GM23338 (cell line): ENCODE measurements at regions not wholly inside any gene's neighbourhood (a gene's known extent, or its start where the extent isn't known, plus 50 kb on each side); places are given as distances from the start of the nearest gene placed in this dataset.

Source experiments
- ATAC-seq: fragments of 200-7000 bp; cut with Tn5 transposase; 3 replicates; pipeline ENCODE4 v1.9.1; 2020
- DNase-seq: peaks from one replicate; pipeline ENCODE4 v3.0.0-alpha.2; 2015; ENCODE audit warnings: low spot score
- H2AFZ ChIP-seq: fragments of 200-600 bp; sonication (generic); 2 replicates; pipeline ENCODE4 v1.8.0; 2016; ENCODE audit warnings: antibody characterized with exemption, mild to moderate bottlenecking, moderate library complexity
- H3F3A ChIP-seq: fragments of 200-600 bp; sonication (generic); replicated peaks from 2 replicates; pipeline ENCODE4 v1.8.0; 2017; ENCODE audit warnings: antibody characterized with exemption, mixed run types, low read depth
- H3K27ac ChIP-seq: fragments of 200-600 bp; sonication (generic); 2 replicates; pipeline ENCODE4 v1.6.1; 2016; ENCODE audit warnings: low read depth
- H3K27me3 ChIP-seq: fragments of 200-600 bp; sonication (generic); 2 replicates; pipeline ENCODE4 v1.8.0; 2016; ENCODE audit warnings: mild to moderate bottlenecking, mixed run types, moderate library complexity; ENCODE audit not compliant: insufficient read depth
- H3K36me3 ChIP-seq: fragments of 200-600 bp; sonication (generic); 2 replicates; pipeline ENCODE4 v1.8.0; 2016; ENCODE audit warnings: mild to moderate bottlenecking; ENCODE audit not compliant: insufficient read depth
- H3K4me1 ChIP-seq: fragments of 200-600 bp; sonication (generic); 2 replicates; pipeline ENCODE4 v1.8.0; 2016; ENCODE audit warnings: mild to moderate bottlenecking, moderate library complexity; ENCODE audit not compliant: insufficient read depth
- H3K4me2 ChIP-seq: fragments of 200-600 bp; sonication (generic); 2 replicates; pipeline ENCODE4 v1.7.1; 2017; ENCODE audit warnings: mixed run types
- H3K4me3 ChIP-seq: fragments of 200-600 bp; sonication (generic); 2 replicates; pipeline ENCODE4 v1.6.1; 2016; ENCODE audit warnings: mixed run types
- H3K79me2 ChIP-seq: fragments of 200-600 bp; sonication (generic); replicated peaks from 2 replicates; pipeline ENCODE4 v1.8.0; 2017; ENCODE audit warnings: mild to moderate bottlenecking; ENCODE audit not compliant: insufficient read depth
- H3K9me2 ChIP-seq: fragments of 200-600 bp; sonication (generic); 2 replicates; pipeline ENCODE4 v1.8.0; 2017; ENCODE audit not compliant: insufficient read depth
- H4K20me1 ChIP-seq: fragments of 200-600 bp; sonication (generic); replicated peaks from 2 replicates; pipeline ENCODE4 v1.8.0; 2017; ENCODE audit warnings: mild to moderate bottlenecking; ENCODE audit not compliant: insufficient read depth
- H3K27ac Mint-ChIP-seq: 2 replicates; pipeline ENCODE4 v1.8.0; 2020; ENCODE audit warnings: inconsistent platforms, mild to moderate bottlenecking, moderate library complexity, mixed read lengths
- H3K27me3 Mint-ChIP-seq: 3 replicates; pipeline ENCODE4 v1.8.0; 2022; ENCODE audit warnings: low read depth, mild to moderate bottlenecking, moderate library complexity, mixed read lengths, inconsistent platforms; ENCODE audit not compliant: insufficient read depth, poor library complexity
- H3K36me3 Mint-ChIP-seq: 3 replicates; pipeline ENCODE4 v1.8.0; 2021; ENCODE audit warnings: low read depth, mild to moderate bottlenecking, inconsistent platforms, moderate library complexity, mixed read lengths
- H3K4me1 Mint-ChIP-seq: 3 replicates; pipeline ENCODE4 v1.8.0; 2020; ENCODE audit warnings: mild to moderate bottlenecking, inconsistent platforms, mixed read lengths
- H3K4me3 Mint-ChIP-seq: 3 replicates; pipeline ENCODE4 v1.8.0; 2021; ENCODE audit warnings: moderate library complexity, mild to moderate bottlenecking, inconsistent platforms, mixed read lengths
- H3K9me3 Mint-ChIP-seq: 3 replicates; pipeline ENCODE4 v1.8.0; 2020; ENCODE audit warnings: moderate library complexity, mild to moderate bottlenecking, inconsistent platforms, mixed read lengths
- CREB1 ChIP-seq: fragments of 250-450 bp; sonication (Bioruptor Pico); IDR thresholded peaks from 2 replicates; pipeline ENCODE4 v1.5.0; 2020; ENCODE audit warnings: low read depth, mild to moderate bottlenecking, moderate library complexity
- JUNB ChIP-seq: IDR thresholded peaks from one replicate; pipeline ENCODE4 v1.6.1; 2016; ENCODE audit warnings: antibody characterized with exemption; ENCODE audit not compliant: unreplicated experiment
- NANOG ChIP-seq: IDR thresholded peaks from 2 replicates; pipeline ENCODE4 v1.6.1; 2016; ENCODE audit warnings: antibody characterized with exemption, borderline replicate concordance
- STAT1 ChIP-seq: IDR thresholded peaks from one replicate; pipeline ENCODE4 v1.6.1; 2016; ENCODE audit warnings: antibody characterized with exemption; ENCODE audit not compliant: unreplicated experiment
- ZNF114 ChIP-seq: fragments of 250-450 bp; sonication (Bioruptor Pico); IDR thresholded peaks from 2 replicates; pipeline ENCODE4 v1.5.0; 2020; ENCODE audit warnings: mild to moderate bottlenecking, moderate library complexity
- ZNF331 ChIP-seq: fragments of 250-450 bp; sonication (Bioruptor Pico); IDR thresholded peaks from 2 replicates; pipeline ENCODE4 v1.5.0; 2020; ENCODE audit warnings: low read depth, mild to moderate bottlenecking, moderate library complexity
- TF ChIP-seq, protein P1 (sequence below): IDR thresholded peaks from 2 replicates; pipeline ENCODE4 v1.6.1; 2016; ENCODE audit warnings: antibody characterized with exemption
- TF ChIP-seq, protein P2 (sequence below): fragments of 250-450 bp; sonication (Bioruptor Pico); IDR thresholded peaks from 2 replicates; pipeline ENCODE4 v1.5.0; 2020; ENCODE audit warnings: mild to moderate bottlenecking, moderate library complexity
- TF ChIP-seq, protein P3 (sequence below), 2 experiments: fragments of 200-600 bp in 1 of 2; sonication (generic) in 1 of 2; conservative IDR thresholded peaks; 2 replicates each; pipeline versions ENCODE4 v1.5.1 to v1.6.1; 2016 to 2017; ENCODE audit warnings: antibody characterized with exemption in 2 of 2, low read depth in 2 of 2, mild to moderate bottlenecking in 2 of 2, moderate library complexity in 1 of 2
- TF ChIP-seq, protein P4 (sequence below): IDR thresholded peaks from one replicate; pipeline ENCODE4 v1.6.1; 2018; ENCODE audit warnings: antibody characterized with exemption; ENCODE audit not compliant: unreplicated experiment

DNA sequence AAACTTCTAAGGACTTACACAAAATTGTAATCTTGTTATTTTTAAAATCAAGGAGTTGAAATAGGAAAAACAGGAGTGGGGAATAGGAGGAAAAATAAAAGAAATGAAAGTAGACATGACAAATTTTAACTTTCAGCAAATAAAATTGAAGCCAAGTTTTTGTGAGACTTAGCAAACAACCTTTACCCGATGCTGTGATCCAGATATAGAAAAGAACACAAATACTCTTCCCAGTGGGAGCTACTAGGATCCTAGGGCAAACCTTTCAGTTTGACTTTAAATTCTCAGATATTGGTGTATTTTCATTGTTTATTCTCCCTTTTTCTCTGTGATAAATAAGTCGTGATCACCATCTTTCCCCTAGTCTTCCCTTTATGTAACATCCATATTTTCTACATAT is 968.7 kb upstream of the CITED2 start:
- DNase-seq (no peak), ATAC-seq (no peak)
- Mint-ChIP-seq H3K4me1 (no peaks in the 10 kb centered on the region), H3K9me3 (peaks cover 27% of the 10 kb centered on the region), H3K4me3 (no peak overlapping the region), H3K36me3 (peaks cover 9% of the 10 kb centered on the region), H3K27me3 (no peaks in the 10 kb centered on the region), H3K27ac (no peak overlapping the region)
- H4K20me1 ChIP-seq = no peaks in the 10 kb centered on the region
- H3K4me3 ChIP-seq = no peak overlapping the region
- H2AFZ ChIP-seq = no peak overlapping the region
- no peak overlapping the region for H3K4me2 ChIP-seq
- H3K79me2 ChIP-seq = no peaks in the 10 kb centered on the region
- H3K4me1 ChIP-seq = no peaks in the 10 kb centered on the region
- no peak overlapping the region for H3K27ac ChIP-seq
- TF ChIP-seq ZNF114 (no peak), ZNF331 (CRISPR knock-in tag) (no peak), STAT1 (no peak)
- TF ChIP-seq, protein P1, sequence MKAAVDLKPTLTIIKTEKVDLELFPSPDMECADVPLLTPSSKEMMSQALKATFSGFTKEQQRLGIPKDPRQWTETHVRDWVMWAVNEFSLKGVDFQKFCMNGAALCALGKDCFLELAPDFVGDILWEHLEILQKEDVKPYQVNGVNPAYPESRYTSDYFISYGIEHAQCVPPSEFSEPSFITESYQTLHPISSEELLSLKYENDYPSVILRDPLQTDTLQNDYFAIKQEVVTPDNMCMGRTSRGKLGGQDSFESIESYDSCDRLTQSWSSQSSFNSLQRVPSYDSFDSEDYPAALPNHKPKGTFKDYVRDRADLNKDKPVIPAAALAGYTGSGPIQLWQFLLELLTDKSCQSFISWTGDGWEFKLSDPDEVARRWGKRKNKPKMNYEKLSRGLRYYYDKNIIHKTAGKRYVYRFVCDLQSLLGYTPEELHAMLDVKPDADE = no peak
- H3K27me3 ChIP-seq = no peaks in the 10 kb centered on the region
- H3F3A ChIP-seq = no peaks in the 10 kb centered on the region
- H3K36me3 ChIP-seq = 0 out of 2 replicates have a peak, but pooled peaks cover 4% of the 10 kb centered on the region
- peaks cover 5% of the 10 kb centered on the region; the same call in 1 of the 2 replicates for H3K9me2 ChIP-seq

DNA sequence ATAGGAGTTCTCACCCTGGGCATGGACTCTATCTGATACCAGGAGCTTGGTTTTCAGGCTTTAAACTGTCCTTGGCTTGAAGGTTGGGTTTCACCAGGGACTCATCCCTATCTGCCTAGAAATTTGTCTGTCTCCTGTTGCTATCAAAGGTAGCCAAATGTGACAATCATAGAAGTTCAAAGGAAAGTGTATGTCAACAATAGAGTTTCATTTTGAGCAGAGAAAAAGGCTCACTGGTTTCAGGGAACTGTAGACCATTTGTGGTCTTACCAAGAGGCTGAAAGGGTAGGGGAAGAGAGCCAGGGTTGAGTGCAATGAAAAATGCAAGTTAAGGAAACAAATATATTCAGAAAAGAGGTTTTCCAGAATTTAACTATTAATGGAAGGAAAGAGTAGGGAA is 966.8 kb upstream of the CITED2 start:
- H3K4me1 Mint-ChIP-seq = no peaks in the 10 kb centered on the region
- TF ChIP-seq, protein P2, sequence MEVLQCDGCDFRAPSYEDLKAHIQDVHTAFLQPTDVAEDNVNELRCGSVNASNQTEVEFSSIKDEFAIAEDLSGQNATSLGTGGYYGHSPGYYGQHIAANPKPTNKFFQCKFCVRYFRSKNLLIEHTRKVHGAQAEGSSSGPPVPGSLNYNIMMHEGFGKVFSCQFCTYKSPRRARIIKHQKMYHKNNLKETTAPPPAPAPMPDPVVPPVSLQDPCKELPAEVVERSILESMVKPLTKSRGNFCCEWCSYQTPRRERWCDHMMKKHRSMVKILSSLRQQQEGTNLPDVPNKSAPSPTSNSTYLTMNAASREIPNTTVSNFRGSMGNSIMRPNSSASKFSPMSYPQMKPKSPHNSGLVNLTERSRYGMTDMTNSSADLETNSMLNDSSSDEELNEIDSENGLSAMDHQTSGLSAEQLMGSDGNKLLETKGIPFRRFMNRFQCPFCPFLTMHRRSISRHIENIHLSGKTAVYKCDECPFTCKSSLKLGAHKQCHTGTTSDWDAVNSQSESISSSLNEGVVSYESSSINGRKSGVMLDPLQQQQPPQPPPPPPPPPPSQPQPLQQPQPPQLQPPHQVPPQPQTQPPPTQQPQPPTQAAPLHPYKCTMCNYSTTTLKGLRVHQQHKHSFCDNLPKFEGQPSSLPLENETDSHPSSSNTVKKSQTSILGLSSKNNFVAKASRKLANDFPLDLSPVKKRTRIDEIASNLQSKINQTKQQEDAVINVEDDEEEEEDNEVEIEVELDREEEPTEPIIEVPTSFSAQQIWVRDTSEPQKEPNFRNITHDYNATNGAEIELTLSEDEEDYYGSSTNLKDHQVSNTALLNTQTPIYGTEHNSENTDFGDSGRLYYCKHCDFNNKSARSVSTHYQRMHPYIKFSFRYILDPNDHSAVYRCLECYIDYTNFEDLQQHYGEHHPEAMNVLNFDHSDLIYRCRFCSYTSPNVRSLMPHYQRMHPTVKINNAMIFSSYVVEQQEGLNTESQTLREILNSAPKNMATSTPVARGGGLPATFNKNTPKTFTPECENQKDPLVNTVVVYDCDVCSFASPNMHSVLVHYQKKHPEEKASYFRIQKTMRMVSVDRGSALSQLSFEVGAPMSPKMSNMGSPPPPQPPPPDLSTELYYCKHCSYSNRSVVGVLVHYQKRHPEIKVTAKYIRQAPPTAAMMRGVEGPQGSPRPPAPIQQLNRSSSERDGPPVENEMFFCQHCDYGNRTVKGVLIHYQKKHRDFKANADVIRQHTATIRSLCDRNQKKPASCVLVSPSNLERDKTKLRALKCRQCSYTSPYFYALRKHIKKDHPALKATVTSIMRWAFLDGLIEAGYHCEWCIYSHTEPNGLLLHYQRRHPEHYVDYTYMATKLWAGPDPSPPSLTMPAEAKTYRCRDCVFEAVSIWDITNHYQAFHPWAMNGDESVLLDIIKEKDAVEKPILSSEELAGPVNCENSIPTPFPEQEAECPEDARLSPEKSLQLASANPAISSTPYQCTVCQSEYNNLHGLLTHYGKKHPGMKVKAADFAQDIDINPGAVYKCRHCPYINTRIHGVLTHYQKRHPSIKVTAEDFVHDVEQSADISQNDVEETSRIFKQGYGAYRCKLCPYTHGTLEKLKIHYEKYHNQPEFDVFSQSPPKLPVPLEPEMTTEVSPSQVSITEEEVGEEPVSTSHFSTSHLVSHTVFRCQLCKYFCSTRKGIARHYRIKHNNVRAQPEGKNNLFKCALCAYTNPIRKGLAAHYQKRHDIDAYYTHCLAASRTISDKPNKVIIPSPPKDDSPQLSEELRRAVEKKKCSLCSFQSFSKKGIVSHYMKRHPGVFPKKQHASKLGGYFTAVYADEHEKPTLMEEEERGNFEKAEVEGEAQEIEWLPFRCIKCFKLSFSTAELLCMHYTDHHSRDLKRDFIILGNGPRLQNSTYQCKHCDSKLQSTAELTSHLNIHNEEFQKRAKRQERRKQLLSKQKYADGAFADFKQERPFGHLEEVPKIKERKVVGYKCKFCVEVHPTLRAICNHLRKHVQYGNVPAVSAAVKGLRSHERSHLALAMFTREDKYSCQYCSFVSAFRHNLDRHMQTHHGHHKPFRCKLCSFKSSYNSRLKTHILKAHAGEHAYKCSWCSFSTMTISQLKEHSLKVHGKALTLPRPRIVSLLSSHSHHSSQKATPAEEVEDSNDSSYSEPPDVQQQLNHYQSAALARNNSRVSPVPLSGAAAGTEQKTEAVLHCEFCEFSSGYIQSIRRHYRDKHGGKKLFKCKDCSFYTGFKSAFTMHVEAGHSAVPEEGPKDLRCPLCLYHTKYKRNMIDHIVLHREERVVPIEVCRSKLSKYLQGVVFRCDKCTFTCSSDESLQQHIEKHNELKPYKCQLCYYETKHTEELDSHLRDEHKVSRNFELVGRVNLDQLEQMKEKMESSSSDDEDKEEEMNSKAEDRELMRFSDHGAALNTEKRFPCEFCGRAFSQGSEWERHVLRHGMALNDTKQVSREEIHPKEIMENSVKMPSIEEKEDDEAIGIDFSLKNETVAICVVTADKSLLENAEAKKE (CRISPR knock-in tag) = no peak
- TF ChIP-seq, protein P3, sequence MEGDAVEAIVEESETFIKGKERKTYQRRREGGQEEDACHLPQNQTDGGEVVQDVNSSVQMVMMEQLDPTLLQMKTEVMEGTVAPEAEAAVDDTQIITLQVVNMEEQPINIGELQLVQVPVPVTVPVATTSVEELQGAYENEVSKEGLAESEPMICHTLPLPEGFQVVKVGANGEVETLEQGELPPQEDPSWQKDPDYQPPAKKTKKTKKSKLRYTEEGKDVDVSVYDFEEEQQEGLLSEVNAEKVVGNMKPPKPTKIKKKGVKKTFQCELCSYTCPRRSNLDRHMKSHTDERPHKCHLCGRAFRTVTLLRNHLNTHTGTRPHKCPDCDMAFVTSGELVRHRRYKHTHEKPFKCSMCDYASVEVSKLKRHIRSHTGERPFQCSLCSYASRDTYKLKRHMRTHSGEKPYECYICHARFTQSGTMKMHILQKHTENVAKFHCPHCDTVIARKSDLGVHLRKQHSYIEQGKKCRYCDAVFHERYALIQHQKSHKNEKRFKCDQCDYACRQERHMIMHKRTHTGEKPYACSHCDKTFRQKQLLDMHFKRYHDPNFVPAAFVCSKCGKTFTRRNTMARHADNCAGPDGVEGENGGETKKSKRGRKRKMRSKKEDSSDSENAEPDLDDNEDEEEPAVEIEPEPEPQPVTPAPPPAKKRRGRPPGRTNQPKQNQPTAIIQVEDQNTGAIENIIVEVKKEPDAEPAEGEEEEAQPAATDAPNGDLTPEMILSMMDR (conservative IDR thresholded peaks at IDR 0.05; ENCODE audit: low read depth in 2 of 2) = no peak
- TF ChIP-seq JUNB = no peak
- no peak for TF ChIP-seq CREB1 (CRISPR knock-in tag)
- no peak for TF ChIP-seq ZNF331 (CRISPR knock-in tag)
- TF ChIP-seq, protein P4, sequence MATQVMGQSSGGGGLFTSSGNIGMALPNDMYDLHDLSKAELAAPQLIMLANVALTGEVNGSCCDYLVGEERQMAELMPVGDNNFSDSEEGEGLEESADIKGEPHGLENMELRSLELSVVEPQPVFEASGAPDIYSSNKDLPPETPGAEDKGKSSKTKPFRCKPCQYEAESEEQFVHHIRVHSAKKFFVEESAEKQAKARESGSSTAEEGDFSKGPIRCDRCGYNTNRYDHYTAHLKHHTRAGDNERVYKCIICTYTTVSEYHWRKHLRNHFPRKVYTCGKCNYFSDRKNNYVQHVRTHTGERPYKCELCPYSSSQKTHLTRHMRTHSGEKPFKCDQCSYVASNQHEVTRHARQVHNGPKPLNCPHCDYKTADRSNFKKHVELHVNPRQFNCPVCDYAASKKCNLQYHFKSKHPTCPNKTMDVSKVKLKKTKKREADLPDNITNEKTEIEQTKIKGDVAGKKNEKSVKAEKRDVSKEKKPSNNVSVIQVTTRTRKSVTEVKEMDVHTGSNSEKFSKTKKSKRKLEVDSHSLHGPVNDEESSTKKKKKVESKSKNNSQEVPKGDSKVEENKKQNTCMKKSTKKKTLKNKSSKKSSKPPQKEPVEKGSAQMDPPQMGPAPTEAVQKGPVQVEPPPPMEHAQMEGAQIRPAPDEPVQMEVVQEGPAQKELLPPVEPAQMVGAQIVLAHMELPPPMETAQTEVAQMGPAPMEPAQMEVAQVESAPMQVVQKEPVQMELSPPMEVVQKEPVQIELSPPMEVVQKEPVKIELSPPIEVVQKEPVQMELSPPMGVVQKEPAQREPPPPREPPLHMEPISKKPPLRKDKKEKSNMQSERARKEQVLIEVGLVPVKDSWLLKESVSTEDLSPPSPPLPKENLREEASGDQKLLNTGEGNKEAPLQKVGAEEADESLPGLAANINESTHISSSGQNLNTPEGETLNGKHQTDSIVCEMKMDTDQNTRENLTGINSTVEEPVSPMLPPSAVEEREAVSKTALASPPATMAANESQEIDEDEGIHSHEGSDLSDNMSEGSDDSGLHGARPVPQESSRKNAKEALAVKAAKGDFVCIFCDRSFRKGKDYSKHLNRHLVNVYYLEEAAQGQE = no peak
- TF ChIP-seq NANOG = no peak

More for the DNA sequence above, 966.8 kb upstream of the CITED2 start:
- no peak for ATAC-seq
- Histone ChIP-seq H3K4me3 (no peak overlapping the region), H3K4me1 (no peaks in the 10 kb centered on the region), H2AFZ (no peak overlapping the region), H3K27me3 (no peaks in the 10 kb centered on the region), H4K20me1 (no peaks in the 10 kb centered on the region), H3K9me2 (peaks cover 20% of the 10 kb centered on the region), H3K27ac (no peak overlapping the region), H3F3A (no peaks in the 10 kb centered on the region), H3K36me3 (0 out of 2 replicates have a peak, but pooled peaks cover 4% of the 10 kb centered on the region), H3K4me2 (no peak overlapping the region), H3K79me2 (no peaks in the 10 kb centered on the region)
- Mint-ChIP-seq H3K9me3 (peaks cover 38% of the 10 kb centered on the region), H3K27me3 (no peaks in the 10 kb centered on the region), H3K36me3 (peaks cover 15% of the 10 kb centered on the region), H3K4me3 (no peak overlapping the region), H3K27ac (no peak overlapping the region)
- no peak for DNase-seq
